ENCODE measurements at regions not wholly inside any gene's neighbourhood (a gene's known extent, or its start where the extent isn't known, plus 50 kb on each side); places are given as distances from the start of the nearest gene placed in this dataset.

- in situ Hi-C loops (cut with MboI; ENCODE audit: low sequenced_read_pairs, unreplicated experiment), result no loop called here
- DNase-seq (ENCODE audit: low spot score), result no peak
Measured at GRCh38 chr5:8923526-8923925, 622.3 kb downstream of the SEMA5A start.

GRCh38 chr5:8924054-8924793 lies 621.7 kb downstream of the SEMA5A start:
- TF ChIP-seq CTCF (IDR thresholded peaks at IDR 0.05; ENCODE audit: borderline replicate concordance, control extremely low read depth, extremely low read depth, insufficient read depth, missing control alignments), result no peak
- no peak for DNase-seq (ENCODE audit: low spot score)
- in situ Hi-C loops (cut with MboI; ENCODE audit: low sequenced_read_pairs, unreplicated experiment), result no loop called here

More at GRCh38 chr5:8923526-8923925, 622.3 kb downstream of the SEMA5A start:
- TF ChIP-seq CTCF (IDR thresholded peaks at IDR 0.05; ENCODE audit: borderline replicate concordance, control extremely low read depth, extremely low read depth, insufficient read depth, missing control alignments), result no peak

GRCh38 chr5:8930021-8930420 lies 615.9 kb downstream of the SEMA5A start:
- TF ChIP-seq CTCF (IDR thresholded peaks at IDR 0.05; ENCODE audit: borderline replicate concordance, control extremely low read depth, extremely low read depth, insufficient read depth, missing control alignments), result no peak
- DNase-seq (ENCODE audit: low spot score), result no peak
- in situ Hi-C loops (cut with MboI; ENCODE audit: low sequenced_read_pairs, unreplicated experiment), result no loop called here

GRCh38 chr5:8934455-8934854 lies 611.4 kb downstream of the SEMA5A start:
- no peak for TF ChIP-seq CTCF (IDR thresholded peaks at IDR 0.05; ENCODE audit: borderline replicate concordance, control extremely low read depth, extremely low read depth, insufficient read depth, missing control alignments)
- DNase-seq (ENCODE audit: low spot score), result no peak
- in situ Hi-C loops (cut with MboI; ENCODE audit: low sequenced_read_pairs, unreplicated experiment), result no loop called here

GRCh38 chr5:8940934-8941333 lies 604.9 kb downstream of the SEMA5A start:
- no peak for DNase-seq (ENCODE audit: low spot score)
- in situ Hi-C loops (cut with MboI; ENCODE audit: low sequenced_read_pairs, unreplicated experiment), result no loop called here
- TF ChIP-seq CTCF (IDR thresholded peaks at IDR 0.05; ENCODE audit: borderline replicate concordance, control extremely low read depth, extremely low read depth, insufficient read depth, missing control alignments), result no peak

GRCh38 chr5:8943301-8943700 lies 602.6 kb downstream of the SEMA5A start:
- no peak for TF ChIP-seq CTCF (IDR thresholded peaks at IDR 0.05; ENCODE audit: borderline replicate concordance, control extremely low read depth, extremely low read depth, insufficient read depth, missing control alignments)
- no peak for DNase-seq (ENCODE audit: low spot score)
- in situ Hi-C loops (cut with MboI; ENCODE audit: low sequenced_read_pairs, unreplicated experiment), result no loop called here
